ENCODE measurements at regions not wholly inside any gene's neighbourhood (a gene's known extent, or its start where the extent isn't known, plus 50 kb on each side); places are given as distances from the start of the nearest gene placed in this dataset.

DNA sequence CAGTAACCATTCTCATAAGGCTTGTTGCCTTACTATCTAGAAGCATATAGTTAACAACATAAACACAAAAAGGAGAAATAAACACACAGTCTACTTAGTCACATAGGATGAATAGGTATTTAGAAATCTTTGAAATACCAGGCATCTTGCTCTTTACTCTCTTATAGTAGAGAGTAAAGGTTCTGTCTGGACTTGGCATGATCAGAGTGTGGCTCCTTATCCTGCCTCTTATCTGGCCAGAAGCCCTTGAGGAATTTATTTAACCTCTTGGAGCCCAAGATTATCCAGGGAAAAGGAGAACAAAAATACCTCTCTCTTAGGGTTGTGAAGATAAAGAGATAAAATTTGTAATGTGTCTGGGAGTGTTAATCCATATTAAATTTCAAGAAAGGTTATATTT lies 100.2 kb upstream of the MBNL2 start:
- ChIA-PET CTCF (no interaction called here), POLR2A (no interaction called here)
- Histone ChIP-seq H3K4me3 (ENCODE audit: low read depth, low read length) (no peak overlapping the region), H3K4me1 (peaks cover 43% of the 10 kb centered on the region), H3K36me3 (ENCODE audit: control insufficient read depth, insufficient read depth, low read length) (no peaks in the 10 kb centered on the region), H3K27me3 (replicated peaks; ENCODE audit: control insufficient read depth, insufficient read depth, low read length) (no peaks in the 10 kb centered on the region), H3K9me3 (no peaks in the 10 kb centered on the region)
- Mint-ChIP-seq H3K36me3 (ENCODE audit: insufficient read depth, unreplicated experiment) (no peaks in the 10 kb centered on the region), H3K9me3 (ENCODE audit: unreplicated experiment) (no peaks in the 10 kb centered on the region), H3K27me3 (ENCODE audit: insufficient read depth, unreplicated experiment) (no peaks in the 10 kb centered on the region), H3K27ac (ENCODE audit: unreplicated experiment) (no peak overlapping the region), H3K4me3 (ENCODE audit: unreplicated experiment) (no peak overlapping the region), H3K4me1 (ENCODE audit: low read depth, unreplicated experiment) (peaks cover 40% of the 10 kb centered on the region)
- TF ChIP-seq, protein P1, sequence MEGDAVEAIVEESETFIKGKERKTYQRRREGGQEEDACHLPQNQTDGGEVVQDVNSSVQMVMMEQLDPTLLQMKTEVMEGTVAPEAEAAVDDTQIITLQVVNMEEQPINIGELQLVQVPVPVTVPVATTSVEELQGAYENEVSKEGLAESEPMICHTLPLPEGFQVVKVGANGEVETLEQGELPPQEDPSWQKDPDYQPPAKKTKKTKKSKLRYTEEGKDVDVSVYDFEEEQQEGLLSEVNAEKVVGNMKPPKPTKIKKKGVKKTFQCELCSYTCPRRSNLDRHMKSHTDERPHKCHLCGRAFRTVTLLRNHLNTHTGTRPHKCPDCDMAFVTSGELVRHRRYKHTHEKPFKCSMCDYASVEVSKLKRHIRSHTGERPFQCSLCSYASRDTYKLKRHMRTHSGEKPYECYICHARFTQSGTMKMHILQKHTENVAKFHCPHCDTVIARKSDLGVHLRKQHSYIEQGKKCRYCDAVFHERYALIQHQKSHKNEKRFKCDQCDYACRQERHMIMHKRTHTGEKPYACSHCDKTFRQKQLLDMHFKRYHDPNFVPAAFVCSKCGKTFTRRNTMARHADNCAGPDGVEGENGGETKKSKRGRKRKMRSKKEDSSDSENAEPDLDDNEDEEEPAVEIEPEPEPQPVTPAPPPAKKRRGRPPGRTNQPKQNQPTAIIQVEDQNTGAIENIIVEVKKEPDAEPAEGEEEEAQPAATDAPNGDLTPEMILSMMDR (IDR thresholded peaks at IDR 0.05; ENCODE audit: insufficient read depth in 1 of 2, low read depth in 1 of 2, low read length in 1 of 2, severe bottlenecking in 1 of 2, unreplicated experiment in 1 of 2) = no peak
- DNase-seq = no peak
- BruUV-seq (replicated peaks) = no TSS peak
- intact Hi-C loops (cut with micrococcal nuclease; ENCODE audit: unreplicated experiment) = no loop called here

DNA sequence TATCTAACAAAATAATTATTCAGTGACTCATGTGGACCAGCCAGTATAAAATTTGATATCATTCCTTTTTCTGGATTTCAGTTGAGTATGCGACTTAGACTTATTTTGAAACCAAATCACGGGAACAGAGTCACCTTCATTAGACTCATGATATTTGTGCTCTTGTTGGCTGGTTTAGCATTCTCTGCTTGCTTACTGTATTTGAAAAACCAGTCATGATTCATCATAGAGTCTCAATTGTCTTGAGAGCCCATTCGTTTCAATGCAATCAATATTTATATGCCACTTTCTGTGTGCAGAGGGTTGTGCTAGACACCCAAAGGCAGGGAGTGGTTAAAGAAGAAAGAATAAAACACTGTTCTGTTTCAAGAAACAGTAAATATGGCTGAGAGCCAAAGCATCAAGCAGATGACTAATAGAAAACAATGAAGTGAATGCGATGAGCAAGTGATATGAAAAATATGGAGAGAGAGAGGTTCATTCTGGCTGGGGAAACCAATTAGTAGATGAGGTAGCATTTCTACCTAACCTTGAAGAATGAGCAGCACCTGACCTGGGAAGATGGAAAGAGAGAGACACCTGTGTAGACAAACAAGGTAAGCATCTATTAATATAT lies 99.6 kb upstream of the MBNL2 start:
- TF ChIP-seq, protein P1 (IDR thresholded peaks at IDR 0.05; ENCODE audit: insufficient read depth in 1 of 2, low read depth in 1 of 2, low read length in 1 of 2, severe bottlenecking in 1 of 2, unreplicated experiment in 1 of 2) = no peak
- no peaks in the 10 kb centered on the region for H3K9me3 Mint-ChIP-seq (ENCODE audit: unreplicated experiment)
- DNase-seq = no peak
- no peaks in the 10 kb centered on the region for H3K36me3 Mint-ChIP-seq (ENCODE audit: insufficient read depth, unreplicated experiment)
- peaks cover 46% of the 10 kb centered on the region for H3K4me1 Mint-ChIP-seq (ENCODE audit: low read depth, unreplicated experiment)
- Histone ChIP-seq H3K36me3 (ENCODE audit: control insufficient read depth, insufficient read depth, low read length) (no peaks in the 10 kb centered on the region), H3K27me3 (replicated peaks; ENCODE audit: control insufficient read depth, insufficient read depth, low read length) (no peaks in the 10 kb centered on the region), H3K9me3 (no peaks in the 10 kb centered on the region), H3K4me1 (peaks cover 49% of the 10 kb centered on the region), H3K4me3 (ENCODE audit: low read depth, low read length) (no peak overlapping the region)
- ChIA-PET CTCF (no interaction called here), POLR2A (no interaction called here)
- H3K27ac Mint-ChIP-seq (ENCODE audit: unreplicated experiment) = no peak overlapping the region
- no peaks in the 10 kb centered on the region for H3K27me3 Mint-ChIP-seq (ENCODE audit: insufficient read depth, unreplicated experiment)
- H3K4me3 Mint-ChIP-seq (ENCODE audit: unreplicated experiment) = no peak overlapping the region
- intact Hi-C loops (cut with micrococcal nuclease; ENCODE audit: unreplicated experiment) = no loop called here
- no TSS peak for BruUV-seq (replicated peaks)

DNA sequence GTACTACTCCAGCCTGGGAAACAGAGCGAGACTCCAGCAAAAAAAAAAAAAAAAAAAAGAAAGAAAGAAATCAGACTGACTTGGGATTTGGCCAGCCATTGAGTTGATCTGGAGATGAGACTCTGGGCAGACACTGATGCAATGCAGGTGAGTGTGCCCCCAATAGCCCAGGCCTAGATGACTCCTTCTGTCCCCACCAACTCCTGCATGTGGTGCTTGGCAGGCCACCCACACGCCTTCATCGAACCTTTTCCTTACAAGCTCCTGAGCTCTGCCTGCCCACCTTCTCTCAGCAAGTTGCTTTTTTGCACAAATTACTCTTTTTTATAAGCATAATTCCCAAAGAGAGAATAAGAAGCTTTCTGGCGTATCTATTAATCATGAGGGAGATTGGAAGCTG lies 97.9 kb upstream of the MBNL2 start:
- Histone ChIP-seq H3K4me1 (peaks cover 62% of the 10 kb centered on the region), H3K36me3 (ENCODE audit: control insufficient read depth, insufficient read depth, low read length) (no peaks in the 10 kb centered on the region)

More for the DNA sequence above, 97.9 kb upstream of the MBNL2 start:
- H3K9me3 Mint-ChIP-seq (ENCODE audit: unreplicated experiment) = no peaks in the 10 kb centered on the region
- H3K4me3 Mint-ChIP-seq (ENCODE audit: unreplicated experiment) = no peak overlapping the region
- no peaks in the 10 kb centered on the region for H3K9me3 ChIP-seq
- ChIA-PET POLR2A (no interaction called here), CTCF (interaction anchor here (2.4 kb wide), 1 partner anchor 14 kb away, joined by 15 read pairs; no protein-coding TSS in a partner anchor)
- H3K27me3 ChIP-seq (replicated peaks; ENCODE audit: control insufficient read depth, insufficient read depth, low read length) = no peaks in the 10 kb centered on the region
- no peak for DNase-seq
- intact Hi-C loops (cut with micrococcal nuclease; ENCODE audit: unreplicated experiment) = no loop called here
- TF ChIP-seq, protein P1 (IDR thresholded peaks at IDR 0.05; ENCODE audit: insufficient read depth in 1 of 2, low read depth in 1 of 2, low read length in 1 of 2, severe bottlenecking in 1 of 2, unreplicated experiment in 1 of 2) = no peak
- no peak overlapping the region for H3K4me3 ChIP-seq (ENCODE audit: low read depth, low read length)
- H3K27me3 Mint-ChIP-seq (ENCODE audit: insufficient read depth, unreplicated experiment) = no peaks in the 10 kb centered on the region
- H3K4me1 Mint-ChIP-seq (ENCODE audit: low read depth, unreplicated experiment) = peaks cover 58% of the 10 kb centered on the region
- H3K27ac Mint-ChIP-seq (ENCODE audit: unreplicated experiment) = no peak overlapping the region
- no TSS peak for BruUV-seq (replicated peaks)
- no peaks in the 10 kb centered on the region for H3K36me3 Mint-ChIP-seq (ENCODE audit: insufficient read depth, unreplicated experiment)
